ELR (cell line): ENCODE measurements at regions not wholly inside any gene's neighbourhood (a gene's known extent, or its start where the extent isn't known, plus 50 kb on each side); places are given as distances from the start of the nearest gene placed in this dataset.

Source experiments
- DNase-seq: peaks from one replicate; pipeline ENCODE4 v3.0.0-alpha.2; 2015; ENCODE audit warnings: low read depth

DNA sequence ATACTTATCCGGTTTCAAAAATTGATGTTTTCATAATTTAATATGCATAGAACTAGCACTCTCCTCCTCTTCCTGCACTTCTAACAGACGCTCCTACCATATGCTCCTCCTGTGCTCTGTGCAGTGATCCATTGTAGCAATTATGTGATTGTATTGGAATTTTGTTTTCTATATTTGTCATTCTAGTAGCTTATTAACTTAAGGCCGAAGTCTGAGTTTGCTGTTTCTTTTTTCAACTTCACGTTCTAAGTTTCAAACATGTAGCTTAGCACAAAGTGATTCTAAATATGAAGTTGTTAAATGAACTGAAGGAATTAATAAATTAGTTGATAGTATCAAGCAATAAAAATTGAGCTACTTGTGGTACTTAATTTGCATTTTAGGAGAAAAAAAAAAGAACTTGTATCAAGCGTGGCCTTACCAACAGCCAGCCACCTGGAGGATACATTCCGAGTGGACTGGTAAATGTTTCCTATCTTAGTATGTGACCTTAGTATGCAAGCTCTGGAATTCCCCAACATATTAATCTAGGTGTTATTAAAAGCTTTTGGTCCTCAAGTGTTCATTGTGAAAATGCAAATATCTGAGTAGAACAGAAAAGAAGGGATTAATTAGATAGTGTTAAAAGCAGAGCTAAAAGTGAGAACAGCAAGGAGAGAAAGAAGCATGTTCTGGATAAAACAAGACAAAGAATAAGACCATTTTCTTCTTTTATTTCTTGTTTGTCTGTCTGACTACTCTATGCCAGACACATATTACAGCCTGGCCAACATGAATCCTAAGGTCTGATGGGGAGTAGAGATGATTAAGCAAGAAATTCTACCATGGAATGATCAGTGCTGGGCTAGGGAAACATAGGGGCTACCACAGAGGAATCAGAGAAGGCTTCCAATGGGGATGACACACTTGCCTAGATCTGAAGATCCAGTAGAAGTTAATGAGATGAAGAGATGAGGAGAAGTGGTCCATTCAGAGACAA lies 290.4 kb upstream of the MON1B start:
- no peak for DNase-seq

DNA sequence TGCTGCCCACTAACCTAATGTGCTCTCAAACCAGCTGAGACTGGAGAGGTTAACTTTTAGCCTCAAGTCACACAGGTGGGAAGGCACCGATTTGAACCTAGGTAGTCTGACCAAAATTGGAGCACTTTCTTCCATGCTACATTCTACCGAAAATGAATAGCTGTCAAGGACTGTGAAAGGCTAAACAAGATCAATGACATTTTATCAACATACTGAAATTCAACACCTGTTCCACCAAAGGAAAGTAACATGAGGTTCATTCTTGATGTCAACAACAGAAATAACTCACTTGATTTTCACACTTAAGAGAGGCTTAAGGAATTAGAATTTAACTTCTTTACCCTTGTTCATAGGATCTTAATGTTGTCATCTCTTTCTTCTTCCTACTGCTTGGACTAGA lies 284.4 kb upstream of the MON1B start:
- no peak for DNase-seq

DNA sequence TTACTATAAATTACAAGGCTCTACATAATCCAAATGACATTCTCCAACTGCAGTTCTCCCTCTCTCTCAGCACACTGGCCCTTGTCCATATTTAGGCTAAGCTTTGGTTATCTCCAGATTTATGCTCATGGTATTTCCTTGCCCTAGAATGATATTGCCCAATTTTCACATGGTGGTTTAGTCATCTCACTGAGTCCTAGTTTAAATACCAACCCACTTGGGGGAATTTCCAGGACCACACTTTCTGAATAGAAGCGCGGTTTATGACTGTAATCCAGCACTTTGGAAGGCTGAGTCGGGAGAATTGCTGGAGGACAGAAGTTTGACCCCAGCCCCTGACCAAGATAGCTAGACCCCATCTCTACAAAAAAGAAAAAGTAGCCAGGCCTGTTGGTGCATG lies 280.1 kb upstream of the MON1B start:
- no peak for DNase-seq

DNA sequence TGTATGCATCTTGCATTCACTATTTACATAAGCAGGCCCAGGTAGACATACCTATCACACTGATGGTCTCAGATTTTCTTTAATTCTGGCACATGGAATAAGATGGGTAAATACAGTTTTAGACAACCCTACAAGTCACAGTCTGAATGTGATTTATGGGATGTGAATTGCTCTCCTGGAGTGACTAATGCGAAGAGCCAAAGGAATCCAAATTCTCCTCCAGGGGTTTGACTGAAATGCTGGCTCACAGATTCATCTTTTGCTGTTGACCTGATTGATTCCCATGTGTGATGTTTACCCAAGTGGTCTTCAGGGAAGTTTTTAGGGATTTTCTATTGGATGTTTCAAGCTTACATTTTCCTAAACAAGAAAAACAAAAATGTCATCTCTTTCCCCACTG lies 277.9 kb upstream of the MON1B start:
- DNase-seq, result no peak

DNA sequence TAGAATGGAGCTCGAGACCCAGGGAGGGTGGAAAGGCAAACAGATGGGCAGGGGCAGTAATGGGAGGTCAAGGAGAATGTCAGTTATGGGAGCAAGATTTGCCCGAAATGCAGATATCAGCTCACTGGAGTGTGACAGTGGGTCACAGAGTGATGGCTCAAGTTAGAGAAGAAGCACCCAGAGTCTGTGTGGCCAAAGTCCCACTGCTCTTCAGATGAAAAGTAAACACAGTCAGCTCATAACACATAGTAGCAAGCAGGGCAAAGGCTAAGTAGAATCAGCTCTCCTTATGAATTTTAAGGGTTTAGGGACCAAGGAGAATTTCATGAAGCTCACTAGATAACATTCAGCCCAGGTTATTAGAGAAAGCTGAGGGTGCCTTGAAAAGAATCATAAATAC lies 264.9 kb upstream of the MON1B start:
- no peak for DNase-seq

- DNase-seq, result no peak
Observed at GRCh38 chr16:76926595-76926994, 264.4 kb upstream of the MON1B start.

- no peak for DNase-seq
Observed at GRCh38 chr16:76931186-76931585, 259.8 kb upstream of the MON1B start.

DNA sequence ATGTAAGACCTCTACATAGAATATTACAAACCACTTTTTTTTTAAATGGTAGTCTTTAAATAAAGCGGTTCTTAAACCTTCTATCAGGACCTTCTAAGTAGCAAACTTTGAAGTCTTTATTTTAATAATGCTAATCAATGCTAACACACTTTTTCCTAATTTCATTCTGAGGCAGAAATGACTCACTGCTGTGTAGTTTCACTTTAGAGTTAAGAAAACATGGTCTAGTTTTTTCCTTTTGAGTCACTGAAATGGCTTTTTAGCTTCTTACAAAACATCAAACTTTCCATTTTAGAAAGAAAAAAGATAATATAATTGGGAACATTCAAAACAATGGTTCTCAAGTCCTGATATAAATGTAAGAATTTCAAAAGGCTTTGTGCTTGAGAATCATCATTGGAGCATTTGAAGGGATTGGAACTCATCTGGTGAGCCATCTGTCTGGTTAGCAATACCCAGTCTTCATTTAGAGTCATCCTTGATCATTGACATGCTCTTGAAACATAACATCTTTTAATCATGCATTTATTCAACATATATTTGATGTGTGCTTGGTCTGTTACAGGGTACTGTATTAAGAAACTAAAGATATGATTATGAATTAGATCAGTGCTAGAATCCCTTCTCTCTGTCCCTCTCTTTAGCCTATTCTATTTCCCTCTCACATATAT lies 258.3 kb upstream of the MON1B start:
- no peak for DNase-seq

GRCh38 chr16:76940251-76940650 lies 250.7 kb upstream of the MON1B start:
- DNase-seq, result no peak

DNA sequence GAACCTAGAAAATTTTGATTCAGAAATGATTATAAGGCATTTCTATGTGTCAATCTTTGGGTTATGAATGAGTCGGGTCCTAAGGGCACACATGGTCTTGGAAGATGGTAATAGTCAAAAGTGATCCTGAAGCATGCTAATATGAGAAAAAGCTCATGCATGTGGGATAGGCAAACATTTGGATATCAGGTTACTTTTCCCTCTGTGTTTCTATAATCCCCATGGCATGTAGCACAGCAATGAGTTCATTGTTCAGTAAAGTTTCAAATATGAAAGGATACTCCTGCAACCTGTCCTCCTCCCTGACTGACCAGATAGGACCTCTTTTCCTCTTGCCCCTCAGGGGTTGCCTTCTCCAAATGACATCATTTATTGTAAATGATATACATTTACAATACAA lies 249.9 kb upstream of the MON1B start:
- DNase-seq, result no peak

DNA sequence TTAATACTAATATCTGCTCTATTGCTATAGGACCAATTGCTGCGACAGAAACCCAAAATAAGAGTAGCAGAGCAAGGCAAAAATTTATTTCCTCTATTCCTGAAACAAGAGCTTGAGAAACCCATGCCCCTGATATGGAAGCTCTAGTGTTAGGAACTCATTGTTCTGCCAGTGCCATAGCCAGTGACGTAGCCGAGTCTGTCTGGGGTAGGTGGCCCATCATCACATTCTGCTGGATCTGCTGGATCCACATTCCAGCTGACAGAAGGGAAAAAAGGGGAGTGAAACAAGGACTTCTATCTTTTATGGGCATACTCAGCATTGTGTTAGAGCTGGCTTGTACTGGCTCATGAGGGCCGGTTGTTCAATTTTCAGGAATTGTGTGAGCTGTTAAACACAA lies 248.9 kb upstream of the MON1B start:
- DNase-seq, result no peak

- DNase-seq, result no peak
Observed at GRCh38 chr16:76943921-76944320, 247.1 kb upstream of the MON1B start.

DNA sequence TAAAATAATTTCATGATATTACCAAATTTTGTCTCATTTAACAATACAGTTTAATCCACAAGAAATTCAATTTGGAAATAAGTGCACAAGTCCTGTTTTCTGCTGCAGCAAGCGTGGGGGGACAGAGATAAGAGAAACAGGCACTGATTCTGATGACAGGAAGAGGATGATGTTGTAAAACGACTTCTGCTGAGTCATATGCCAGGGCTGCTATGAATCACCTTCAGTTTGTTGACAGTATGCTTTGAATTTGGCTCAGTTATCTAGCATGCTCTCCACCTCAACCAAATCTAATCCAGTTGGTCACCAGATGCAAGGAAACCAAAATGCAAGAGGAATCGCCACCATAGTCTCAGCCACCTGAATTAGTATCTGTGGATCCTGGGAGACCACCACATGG lies 244.1 kb upstream of the MON1B start:
- peak; percentile 22 for DNase-seq

DNA sequence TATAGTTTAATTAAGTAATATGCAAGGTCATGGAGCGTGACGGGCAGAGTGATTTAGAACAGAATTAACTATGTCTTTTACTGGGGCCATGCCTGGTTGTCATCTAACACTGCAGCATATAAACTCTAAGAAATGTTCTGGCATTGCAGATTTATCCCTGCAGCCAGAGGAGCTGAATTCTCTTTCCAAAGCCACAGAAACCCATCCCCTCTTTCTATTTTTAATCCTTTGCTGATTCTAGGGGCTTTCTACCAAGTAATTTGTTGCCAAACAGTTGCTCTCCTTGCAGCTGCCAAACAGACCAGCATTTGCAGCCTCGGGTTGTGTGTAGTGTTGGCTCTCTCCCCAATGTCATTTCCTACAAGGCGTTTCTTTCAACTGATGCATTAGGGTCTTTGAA lies 243.2 kb upstream of the MON1B start:
- DNase-seq, result no peak

DNA sequence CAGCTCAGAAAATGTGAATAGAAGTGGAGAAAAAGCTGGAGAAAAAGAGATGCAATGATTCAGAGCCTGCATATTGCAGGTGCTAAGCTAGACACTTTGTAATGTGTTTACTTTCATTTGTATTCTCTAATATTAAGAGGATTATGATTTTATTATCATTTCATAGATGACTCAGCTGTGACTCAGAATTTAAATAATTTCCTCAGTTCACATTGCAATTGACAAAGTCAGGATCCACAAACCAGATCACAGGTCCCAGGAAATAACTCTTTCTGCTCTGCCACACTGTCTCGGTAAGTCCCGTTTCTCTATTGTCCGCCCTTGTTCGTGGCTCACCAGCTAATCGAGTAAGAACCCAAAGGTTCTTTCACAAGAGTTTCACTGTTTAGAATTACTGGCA lies 235.4 kb upstream of the MON1B start:
- no peak for DNase-seq

- DNase-seq, result no peak
Observed at GRCh38 chr16:76956394-76956793, 234.6 kb upstream of the MON1B start.

GRCh38 chr16:76956841-76957240 lies 234.1 kb upstream of the MON1B start:
- DNase-seq, result no peak

GRCh38 chr16:76959166-76959565 lies 231.8 kb upstream of the MON1B start:
- no peak for DNase-seq

- DNase-seq, result no peak
Observed at GRCh38 chr16:76963614-76964315, 227.2 kb upstream of the MON1B start.

DNA sequence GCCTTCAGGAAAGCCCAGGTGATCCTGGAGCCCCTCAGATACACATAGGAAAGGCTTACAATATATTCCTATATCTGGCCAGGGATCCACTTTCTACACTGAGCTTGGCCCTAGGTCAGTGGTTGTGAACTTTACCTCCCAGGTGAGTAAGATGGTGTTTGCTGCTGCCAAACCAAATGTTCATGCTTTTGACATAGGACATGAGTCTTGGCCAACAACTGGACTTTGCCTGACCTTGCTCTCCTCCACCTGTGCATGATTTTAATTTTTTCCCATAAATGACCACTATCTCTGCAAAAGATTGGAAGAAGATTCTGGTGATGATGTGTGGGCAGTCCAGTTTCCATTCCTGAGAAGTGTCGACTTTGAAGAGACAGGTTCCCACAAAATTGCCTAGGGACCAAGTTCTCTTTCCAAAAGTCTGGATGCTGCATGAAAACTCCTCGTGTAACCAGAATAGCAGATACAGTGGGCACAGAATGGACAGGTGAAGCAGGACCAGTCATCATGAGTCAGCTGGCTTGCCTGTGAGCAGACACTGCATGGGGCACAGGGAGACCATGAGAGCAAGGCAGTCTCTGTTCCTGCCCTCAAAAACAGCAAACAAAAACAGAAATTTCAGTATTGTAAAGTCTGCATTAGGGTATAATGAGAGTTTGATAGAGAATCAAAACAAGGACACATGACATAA lies 226.4 kb upstream of the MON1B start:
- DNase-seq, result no peak

- no peak for DNase-seq
Observed at GRCh38 chr16:76970087-76970744, 220.8 kb upstream of the MON1B start.

DNA sequence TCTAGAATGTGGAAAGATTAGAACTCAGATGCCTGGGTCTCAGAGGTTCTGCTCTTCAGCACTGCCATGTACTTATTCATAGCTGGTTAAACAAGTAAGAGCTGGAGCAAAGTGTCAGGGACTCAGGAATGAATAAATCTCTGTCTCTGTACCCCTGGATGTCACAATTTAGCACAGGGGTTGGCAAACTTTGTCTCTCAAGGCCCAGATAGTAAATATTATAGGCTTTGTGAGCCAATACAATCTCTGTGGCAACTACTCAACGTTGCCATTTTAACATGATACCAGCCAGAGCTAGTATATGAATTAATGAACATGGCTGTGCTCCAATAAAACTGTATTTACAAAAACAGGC lies 220.3 kb upstream of the MON1B start:
- no peak for DNase-seq
